Loucy (cell line): ENCODE measurements at regions not wholly inside any gene's neighbourhood (a gene's known extent, or its start where the extent isn't known, plus 50 kb on each side); places are given as distances from the start of the nearest gene placed in this dataset.

ENCODE experiments used
- CTCF ChIP-seq: fragments of 200-600 bp; sonication (generic); conservative IDR thresholded peaks from 2 replicates; pipeline ENCODE4 v1.5.1; 2014; ENCODE audit warnings: mild to moderate bottlenecking, antibody characterized with exemption, low read length
- EZH2phosphoT487 ChIP-seq: fragments of 200-600 bp; IDR thresholded peaks from 2 replicates; pipeline ENCODE4 v1.6.1; 2018; ENCODE audit warnings: antibody characterized with exemption, mild to moderate bottlenecking, moderate library complexity, borderline replicate concordance

- TF ChIP-seq CTCF, result no peak
- no peak for TF ChIP-seq EZH2phosphoT487
These were observed 90.4 kb downstream of the PTPRS start for GRCh38 chr19:5250127-5250659.
